Liver (tissue), 3 donors: ENCODE measurements at regions not wholly inside any gene's neighbourhood (a gene's known extent, or its start where the extent isn't known, plus 50 kb on each side); places are given as distances from the start of the nearest gene placed in this dataset.

Experiments used
- EGR1 ChIP-seq, 2 donors: IDR thresholded peaks; 2 replicates each; pipeline ENCODE4 v1.6.1; 2016 to 2018; ENCODE audit warnings: antibody characterized with exemption in 2 of 2, low read depth in 2 of 2
- HNF4A ChIP-seq, 2 donors: conservative IDR thresholded peaks; 2 replicates each; pipeline ENCODE4 v1.6.1; 2016; ENCODE audit warnings: antibody characterized with exemption in 2 of 2, mild to moderate bottlenecking in 2 of 2
- JUND ChIP-seq, 2 donors: IDR thresholded peaks; 2 replicates each; pipeline ENCODE4 v1.6.1; 2016; ENCODE audit warnings: antibody characterized with exemption in 2 of 2
- MAX ChIP-seq: IDR thresholded peaks from 2 replicates; pipeline ENCODE4 v1.6.1; 2016; ENCODE audit warnings: antibody characterized with exemption
- RAD21 ChIP-seq, 2 donors: IDR thresholded peaks; 2 replicates each; pipeline ENCODE4 v1.6.1; 2016; ENCODE audit warnings: antibody characterized with exemption in 2 of 2, mild to moderate bottlenecking in 2 of 2
- REST ChIP-seq: IDR thresholded peaks from 2 replicates; pipeline ENCODE4 v1.6.1; 2016; ENCODE audit warnings: antibody characterized with exemption, mild to moderate bottlenecking
- SP1 ChIP-seq: IDR thresholded peaks from 2 replicates; pipeline ENCODE4 v1.6.1; 2018; ENCODE audit warnings: antibody characterized with exemption, mild to moderate bottlenecking
- TAF1 ChIP-seq: conservative IDR thresholded peaks from 2 replicates; pipeline ENCODE4 v1.6.1; 2016; ENCODE audit warnings: antibody characterized with exemption, mild to moderate bottlenecking
- TF ChIP-seq, protein P1 (sequence below): fragments of 150-350 bp; IDR thresholded peaks from 2 replicates; pipeline ENCODE4 v1.5.1; 2017; ENCODE audit warnings: improper control_type of control experiment, low read depth, low read length; ENCODE audit not compliant: missing input control
- TF ChIP-seq, protein P2 (sequence below): IDR thresholded peaks from 2 replicates; pipeline ENCODE4 v1.6.1; 2016; ENCODE audit warnings: antibody characterized with exemption
- TF ChIP-seq, protein P3 (sequence below): IDR thresholded peaks from 2 replicates; pipeline ENCODE4 v1.6.1; 2016; ENCODE audit warnings: antibody characterized with exemption
- donor health status: healthy.
- donor health status: healthy.

DNA sequence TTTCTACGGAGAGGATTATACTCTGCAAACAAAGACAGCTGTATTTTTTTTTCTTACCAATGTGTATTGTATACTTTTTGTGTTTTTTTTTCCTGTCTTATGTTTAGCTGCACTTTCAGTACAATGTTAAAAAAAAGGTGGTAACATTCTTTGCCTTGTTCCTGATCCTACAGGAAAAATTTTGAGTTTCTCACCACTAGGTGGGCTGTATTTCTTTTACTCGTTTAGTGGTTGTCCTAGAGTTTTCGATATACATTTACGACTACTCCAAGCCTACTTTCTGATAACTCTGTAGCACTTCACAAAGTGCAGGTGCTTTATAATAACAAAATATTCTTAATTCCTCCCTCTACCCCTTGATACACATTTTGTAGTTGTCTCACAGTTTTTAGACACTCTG is 652.2 kb downstream of the UQCRFS1 start:
- no peak for TF ChIP-seq HNF4A (conservative IDR thresholded peaks at IDR 0.05)
- TF ChIP-seq MAX, result no peak
- TF ChIP-seq, protein P1, sequence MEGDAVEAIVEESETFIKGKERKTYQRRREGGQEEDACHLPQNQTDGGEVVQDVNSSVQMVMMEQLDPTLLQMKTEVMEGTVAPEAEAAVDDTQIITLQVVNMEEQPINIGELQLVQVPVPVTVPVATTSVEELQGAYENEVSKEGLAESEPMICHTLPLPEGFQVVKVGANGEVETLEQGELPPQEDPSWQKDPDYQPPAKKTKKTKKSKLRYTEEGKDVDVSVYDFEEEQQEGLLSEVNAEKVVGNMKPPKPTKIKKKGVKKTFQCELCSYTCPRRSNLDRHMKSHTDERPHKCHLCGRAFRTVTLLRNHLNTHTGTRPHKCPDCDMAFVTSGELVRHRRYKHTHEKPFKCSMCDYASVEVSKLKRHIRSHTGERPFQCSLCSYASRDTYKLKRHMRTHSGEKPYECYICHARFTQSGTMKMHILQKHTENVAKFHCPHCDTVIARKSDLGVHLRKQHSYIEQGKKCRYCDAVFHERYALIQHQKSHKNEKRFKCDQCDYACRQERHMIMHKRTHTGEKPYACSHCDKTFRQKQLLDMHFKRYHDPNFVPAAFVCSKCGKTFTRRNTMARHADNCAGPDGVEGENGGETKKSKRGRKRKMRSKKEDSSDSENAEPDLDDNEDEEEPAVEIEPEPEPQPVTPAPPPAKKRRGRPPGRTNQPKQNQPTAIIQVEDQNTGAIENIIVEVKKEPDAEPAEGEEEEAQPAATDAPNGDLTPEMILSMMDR, result no peak
- TF ChIP-seq RAD21 (IDR thresholded peaks at IDR 0.05), result no peak
- no peak for TF ChIP-seq SP1
- no peak for TF ChIP-seq JUND (IDR thresholded peaks at IDR 0.05)
- no peak for TF ChIP-seq REST
- TF ChIP-seq EGR1 (IDR thresholded peaks at IDR 0.05; ENCODE audit: low read depth in 2 of 2), result no peak
- TF ChIP-seq, protein P2, sequence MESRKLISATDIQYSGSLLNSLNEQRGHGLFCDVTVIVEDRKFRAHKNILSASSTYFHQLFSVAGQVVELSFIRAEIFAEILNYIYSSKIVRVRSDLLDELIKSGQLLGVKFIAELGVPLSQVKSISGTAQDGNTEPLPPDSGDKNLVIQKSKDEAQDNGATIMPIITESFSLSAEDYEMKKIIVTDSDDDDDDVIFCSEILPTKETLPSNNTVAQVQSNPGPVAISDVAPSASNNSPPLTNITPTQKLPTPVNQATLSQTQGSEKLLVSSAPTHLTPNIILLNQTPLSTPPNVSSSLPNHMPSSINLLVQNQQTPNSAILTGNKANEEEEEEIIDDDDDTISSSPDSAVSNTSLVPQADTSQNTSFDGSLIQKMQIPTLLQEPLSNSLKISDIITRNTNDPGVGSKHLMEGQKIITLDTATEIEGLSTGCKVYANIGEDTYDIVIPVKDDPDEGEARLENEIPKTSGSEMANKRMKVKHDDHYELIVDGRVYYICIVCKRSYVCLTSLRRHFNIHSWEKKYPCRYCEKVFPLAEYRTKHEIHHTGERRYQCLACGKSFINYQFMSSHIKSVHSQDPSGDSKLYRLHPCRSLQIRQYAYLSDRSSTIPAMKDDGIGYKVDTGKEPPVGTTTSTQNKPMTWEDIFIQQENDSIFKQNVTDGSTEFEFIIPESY, result no peak
- no peak for TF ChIP-seq TAF1
- TF ChIP-seq, protein P3, sequence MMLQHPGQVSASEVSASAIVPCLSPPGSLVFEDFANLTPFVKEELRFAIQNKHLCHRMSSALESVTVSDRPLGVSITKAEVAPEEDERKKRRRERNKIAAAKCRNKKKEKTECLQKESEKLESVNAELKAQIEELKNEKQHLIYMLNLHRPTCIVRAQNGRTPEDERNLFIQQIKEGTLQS, result no peak
